ENCODE measurements at regions not wholly inside any gene's neighbourhood (a gene's known extent, or its start where the extent isn't known, plus 50 kb on each side); places are given as distances from the start of the nearest gene placed in this dataset.

- Histone ChIP-seq H3K4me1 (ENCODE audit: control insufficient read depth, low read length) (no peaks in the 10 kb centered on the region), H4K20me1 (ENCODE audit: control insufficient read depth, insufficient read depth, low read depth, low read length) (no peaks in the 10 kb centered on the region), H3K9me3 (ENCODE audit: control insufficient read depth, insufficient read depth, low read length) (no peaks in the 10 kb centered on the region), H3F3A (ENCODE audit: control insufficient read depth, insufficient read depth) (no peaks in the 10 kb centered on the region), H3K27ac (ENCODE audit: low read depth, low read length) (no peak overlapping the region), H3K27me3 (ENCODE audit: control insufficient read depth, low read length) (peaks cover 3% of the 10 kb centered on the region; the same call in 1 of the 2 replicates), H3K79me2 (ENCODE audit: control insufficient read depth, low read length) (no peaks in the 10 kb centered on the region), H3K9me2 (replicated peaks; ENCODE audit: control insufficient read depth, low read length) (no peaks in the 10 kb centered on the region), H3K4me3 (ENCODE audit: low read length) (no peak overlapping the region), H3K36me3 (ENCODE audit: control insufficient read depth, low read length) (no peaks in the 10 kb centered on the region), H3K4me2 (ENCODE audit: low read length) (no peak overlapping the region)
- TF ChIP-seq EZH2phosphoT487 (IDR thresholded peaks at IDR 0.05; ENCODE audit: borderline replicate concordance, low read length), result no peak
- no peak for TF ChIP-seq CTCF (IDR thresholded peaks at IDR 0.05; ENCODE audit: low read depth, low read length, poor library complexity, severe bottlenecking)
Observed at GRCh38 chr5:6158974-6159831, 219.1 kb downstream of the MED10 start.

- no peak overlapping the region for H3K27ac ChIP-seq (ENCODE audit: low read depth, low read length)
- no peak overlapping the region for H3K4me2 ChIP-seq (ENCODE audit: low read length)
- TF ChIP-seq EZH2phosphoT487 (IDR thresholded peaks at IDR 0.05; ENCODE audit: borderline replicate concordance, low read length) (no peak), CTCF (IDR thresholded peaks at IDR 0.05; ENCODE audit: low read depth, low read length, poor library complexity, severe bottlenecking) (no peak)
- peaks cover 3% of the 10 kb centered on the region; the same call in 1 of the 2 replicates for H3K27me3 ChIP-seq (ENCODE audit: control insufficient read depth, low read length)
- no peak overlapping the region for H3K4me3 ChIP-seq (ENCODE audit: low read length)
- no peaks in the 10 kb centered on the region for H3K9me2 ChIP-seq (replicated peaks; ENCODE audit: control insufficient read depth, low read length)
- H3K79me2 ChIP-seq (ENCODE audit: control insufficient read depth, low read length), result no peaks in the 10 kb centered on the region
- H3K9me3 ChIP-seq (ENCODE audit: control insufficient read depth, insufficient read depth, low read length), result no peaks in the 10 kb centered on the region
- H3K4me1 ChIP-seq (ENCODE audit: control insufficient read depth, low read length), result no peaks in the 10 kb centered on the region
- H3F3A ChIP-seq (ENCODE audit: control insufficient read depth, insufficient read depth), result no peaks in the 10 kb centered on the region
- no peaks in the 10 kb centered on the region for H3K36me3 ChIP-seq (ENCODE audit: control insufficient read depth, low read length)
- no peaks in the 10 kb centered on the region for H4K20me1 ChIP-seq (ENCODE audit: control insufficient read depth, insufficient read depth, low read depth, low read length)
Observed at GRCh38 chr5:6154216-6154615, 224.1 kb downstream of the MED10 start.

GRCh38 chr5:6146271-6146670 lies 232.1 kb downstream of the MED10 start:
- TF ChIP-seq EZH2phosphoT487 (IDR thresholded peaks at IDR 0.05; ENCODE audit: borderline replicate concordance, low read length), result no peak
- TF ChIP-seq CTCF (IDR thresholded peaks at IDR 0.05; ENCODE audit: low read depth, low read length, poor library complexity, severe bottlenecking), result no peak
- Histone ChIP-seq H3K27ac (ENCODE audit: low read depth, low read length) (no peak overlapping the region), H3K9me2 (replicated peaks; ENCODE audit: control insufficient read depth, low read length) (no peaks in the 10 kb centered on the region), H4K20me1 (ENCODE audit: control insufficient read depth, insufficient read depth, low read depth, low read length) (no peaks in the 10 kb centered on the region), H3F3A (ENCODE audit: control insufficient read depth, insufficient read depth) (no peaks in the 10 kb centered on the region), H3K36me3 (ENCODE audit: control insufficient read depth, low read length) (no peaks in the 10 kb centered on the region), H3K4me3 (ENCODE audit: low read length) (no peak overlapping the region), H3K9me3 (ENCODE audit: control insufficient read depth, insufficient read depth, low read length) (no peaks in the 10 kb centered on the region), H3K4me2 (ENCODE audit: low read length) (no peak overlapping the region), H3K79me2 (ENCODE audit: control insufficient read depth, low read length) (no peaks in the 10 kb centered on the region), H3K4me1 (ENCODE audit: control insufficient read depth, low read length) (no peaks in the 10 kb centered on the region), H3K27me3 (ENCODE audit: control insufficient read depth, low read length) (no peaks in the 10 kb centered on the region)

Measured in DOHH2 (cell line).